ENCODE measurements at regions not wholly inside any gene's neighbourhood (a gene's known extent, or its start where the extent isn't known, plus 50 kb on each side); places are given as distances from the start of the nearest gene placed in this dataset.

DNA sequence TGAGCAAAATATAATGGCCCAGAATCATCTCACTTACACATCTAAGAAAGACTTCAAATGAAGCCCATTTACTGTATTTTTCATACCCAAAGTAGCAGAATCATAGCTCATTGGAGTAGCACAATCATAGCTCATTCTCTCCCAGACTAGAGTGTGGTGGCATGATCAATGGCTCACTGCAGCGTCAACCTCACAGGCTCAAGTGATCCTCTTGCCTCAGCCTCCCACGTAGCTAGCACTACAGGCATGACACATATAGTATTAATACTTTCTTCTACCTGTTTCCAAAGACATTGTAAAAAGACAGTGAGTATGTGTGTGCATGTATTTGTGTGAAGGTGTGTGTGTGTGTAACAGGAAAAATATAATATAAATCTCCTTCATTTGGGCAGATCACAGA, 1247.9 kb upstream of the ACO1 start:
- Histone ChIP-seq H3K27ac (ENCODE audit: extremely low read depth, low read depth, low read length) (no peak overlapping the region), H3K27me3 (ENCODE audit: control insufficient read depth in 2 of 2, insufficient read depth in 2 of 2, low read length in 2 of 2) (no peaks in the 10 kb centered on the region), H3K9me3 (replicated peaks; ENCODE audit: control insufficient read depth, insufficient read depth, low read depth, low read length) (no peaks in the 10 kb centered on the region), H3K36me3 (ENCODE audit: control insufficient read depth, insufficient read depth, low read length) (no peaks in the 10 kb centered on the region), H3K4me1 (replicated peaks in 1 of 2; ENCODE audit: control insufficient read depth in 2 of 2, insufficient read depth in 2 of 2, low read length in 2 of 2) (no peaks in the 10 kb centered on the region), H2AFZ (ENCODE audit: low read depth, low read length) (no peak overlapping the region), H3K79me2 (ENCODE audit: control insufficient read depth, insufficient read depth, low read length) (no peaks in the 10 kb centered on the region), H3K9ac (ENCODE audit: insufficient read depth in 1 of 2, low read depth in 2 of 2, low read length in 2 of 2) (no peak overlapping the region), H4K20me1 (replicated peaks; ENCODE audit: control insufficient read depth, insufficient read depth, low read length) (no peaks in the 10 kb centered on the region), H3K4me3 (no peak overlapping the region), H3K4me2 (ENCODE audit: insufficient read depth, low read length) (no peak overlapping the region), H3K9me1 (ENCODE audit: control insufficient read depth, insufficient read depth, low read length) (no peaks in the 10 kb centered on the region)
- ChIA-PET POLR2A (no interaction called here), CTCF (ENCODE audit: low intra/inter-chr PET ratio) (no interaction called here)
- FAIRE-seq (no peak), ATAC-seq (no peak), DNase-seq (ENCODE audit: extremely low read depth in 1 of 4, low spot score in 3 of 4) (no peak)
- in situ Hi-C loops (cut with MboI): no loop called here
- intact Hi-C loops (cut with micrococcal nuclease): no loop called here
- WGBS (ENCODE audit: insufficient coverage, low coverage, missing lambda C conversion rate): no CpG with 5 or more reads among the region's 2 CpGs
- BruUV-seq (replicated peaks): no TSS peak
- TF ChIP-seq SIN3B (IDR thresholded peaks at IDR 0.05; ENCODE audit: low read depth) (no peak), LEF1 (IDR thresholded peaks at IDR 0.05) (no peak), ETV6 (IDR thresholded peaks at IDR 0.05; ENCODE audit: borderline replicate concordance in 1 of 2, low read depth in 2 of 2, low read length in 1 of 2) (no peak), ETV6 (CRISPR knock-in tag; IDR thresholded peaks at IDR 0.05; ENCODE audit: borderline replicate concordance) (no peak), KDM2B (CRISPR knock-in tag; IDR thresholded peaks at IDR 0.05) (no peak), IRF2 (CRISPR knock-in tag; IDR thresholded peaks at IDR 0.05) (no peak), PCBP2 (IDR thresholded peaks at IDR 0.05; ENCODE audit: low read depth, low read length, poor library complexity, severe bottlenecking) (no peak), ZNF444 (CRISPR knock-in tag; IDR thresholded peaks at IDR 0.05) (no peak), ID3 (CRISPR knock-in tag; IDR thresholded peaks at IDR 0.05) (no peak), ID3 (tag; IDR thresholded peaks at IDR 0.05) (no peak), HDAC2 (IDR thresholded peaks at IDR 0.05) (no peak)
- TF ChIP-seq, protein P1, sequence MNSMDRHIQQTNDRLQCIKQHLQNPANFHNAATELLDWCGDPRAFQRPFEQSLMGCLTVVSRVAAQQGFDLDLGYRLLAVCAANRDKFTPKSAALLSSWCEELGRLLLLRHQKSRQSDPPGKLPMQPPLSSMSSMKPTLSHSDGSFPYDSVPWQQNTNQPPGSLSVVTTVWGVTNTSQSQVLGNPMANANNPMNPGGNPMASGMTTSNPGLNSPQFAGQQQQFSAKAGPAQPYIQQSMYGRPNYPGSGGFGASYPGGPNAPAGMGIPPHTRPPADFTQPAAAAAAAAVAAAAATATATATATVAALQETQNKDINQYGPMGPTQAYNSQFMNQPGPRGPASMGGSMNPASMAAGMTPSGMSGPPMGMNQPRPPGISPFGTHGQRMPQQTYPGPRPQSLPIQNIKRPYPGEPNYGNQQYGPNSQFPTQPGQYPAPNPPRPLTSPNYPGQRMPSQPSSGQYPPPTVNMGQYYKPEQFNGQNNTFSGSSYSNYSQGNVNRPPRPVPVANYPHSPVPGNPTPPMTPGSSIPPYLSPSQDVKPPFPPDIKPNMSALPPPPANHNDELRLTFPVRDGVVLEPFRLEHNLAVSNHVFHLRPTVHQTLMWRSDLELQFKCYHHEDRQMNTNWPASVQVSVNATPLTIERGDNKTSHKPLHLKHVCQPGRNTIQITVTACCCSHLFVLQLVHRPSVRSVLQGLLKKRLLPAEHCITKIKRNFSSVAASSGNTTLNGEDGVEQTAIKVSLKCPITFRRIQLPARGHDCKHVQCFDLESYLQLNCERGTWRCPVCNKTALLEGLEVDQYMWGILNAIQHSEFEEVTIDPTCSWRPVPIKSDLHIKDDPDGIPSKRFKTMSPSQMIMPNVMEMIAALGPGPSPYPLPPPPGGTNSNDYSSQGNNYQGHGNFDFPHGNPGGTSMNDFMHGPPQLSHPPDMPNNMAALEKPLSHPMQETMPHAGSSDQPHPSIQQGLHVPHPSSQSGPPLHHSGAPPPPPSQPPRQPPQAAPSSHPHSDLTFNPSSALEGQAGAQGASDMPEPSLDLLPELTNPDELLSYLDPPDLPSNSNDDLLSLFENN (IDR thresholded peaks at IDR 0.05; ENCODE audit: low read depth in 2 of 2, low read length in 2 of 2): no peak
- TF ChIP-seq, protein P2, sequence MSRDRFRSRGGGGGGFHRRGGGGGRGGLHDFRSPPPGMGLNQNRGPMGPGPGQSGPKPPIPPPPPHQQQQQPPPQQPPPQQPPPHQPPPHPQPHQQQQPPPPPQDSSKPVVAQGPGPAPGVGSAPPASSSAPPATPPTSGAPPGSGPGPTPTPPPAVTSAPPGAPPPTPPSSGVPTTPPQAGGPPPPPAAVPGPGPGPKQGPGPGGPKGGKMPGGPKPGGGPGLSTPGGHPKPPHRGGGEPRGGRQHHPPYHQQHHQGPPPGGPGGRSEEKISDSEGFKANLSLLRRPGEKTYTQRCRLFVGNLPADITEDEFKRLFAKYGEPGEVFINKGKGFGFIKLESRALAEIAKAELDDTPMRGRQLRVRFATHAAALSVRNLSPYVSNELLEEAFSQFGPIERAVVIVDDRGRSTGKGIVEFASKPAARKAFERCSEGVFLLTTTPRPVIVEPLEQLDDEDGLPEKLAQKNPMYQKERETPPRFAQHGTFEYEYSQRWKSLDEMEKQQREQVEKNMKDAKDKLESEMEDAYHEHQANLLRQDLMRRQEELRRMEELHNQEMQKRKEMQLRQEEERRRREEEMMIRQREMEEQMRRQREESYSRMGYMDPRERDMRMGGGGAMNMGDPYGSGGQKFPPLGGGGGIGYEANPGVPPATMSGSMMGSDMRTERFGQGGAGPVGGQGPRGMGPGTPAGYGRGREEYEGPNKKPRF (IDR thresholded peaks at IDR 0.05; ENCODE audit: low read depth, low read length): no peak

Measured in K562 (cell line).